GM19351 (cell line): ENCODE measurements at regions not wholly inside any gene's neighbourhood (a gene's known extent, or its start where the extent isn't known, plus 50 kb on each side); places are given as distances from the start of the nearest gene placed in this dataset.

Source experiments
- ATAC-seq: cut with Tn5 transposase; IDR thresholded peaks from one replicate; pipeline ENCODE4 v1.9.1; 2021; ENCODE audit warnings: mild to moderate bottlenecking, moderate library complexity; ENCODE audit not compliant: unreplicated experiment

DNA sequence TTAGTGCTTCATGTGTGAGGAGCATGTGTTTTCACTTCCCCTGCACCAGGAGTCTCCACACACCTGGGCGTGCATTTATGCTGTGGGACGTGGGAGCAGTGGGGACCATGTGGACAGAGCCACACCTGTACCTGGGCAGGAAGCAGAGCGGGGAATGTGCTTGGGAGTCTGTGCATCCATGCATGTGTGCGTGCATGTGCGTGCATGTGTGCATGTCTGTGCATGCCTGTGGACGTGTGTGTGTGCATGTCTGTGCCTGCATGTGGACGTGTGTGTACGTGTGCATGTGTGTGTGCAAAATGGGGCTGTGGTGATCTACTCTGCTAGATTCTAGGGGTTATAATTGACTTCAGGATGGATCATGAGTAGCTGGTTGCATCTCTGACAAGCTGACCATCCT, 224.0 kb upstream of the GMDS start:
- no peak for ATAC-seq

DNA sequence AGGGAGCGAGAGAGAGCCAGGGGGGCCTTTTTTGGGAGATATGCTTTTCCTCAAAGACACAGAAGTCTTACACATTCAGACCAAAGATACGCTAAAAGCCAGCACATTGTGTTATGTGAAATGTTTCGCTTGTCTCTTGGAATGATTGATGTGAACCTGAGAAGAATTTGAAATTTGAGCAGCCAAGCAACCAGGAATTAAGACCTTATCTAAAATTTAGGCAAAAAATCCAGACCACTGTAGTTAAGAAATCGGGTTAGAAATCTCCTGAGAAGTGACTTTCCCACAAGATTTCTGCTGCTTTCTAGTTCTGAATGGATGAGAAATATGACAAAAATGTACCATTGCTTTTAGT, 223.2 kb upstream of the GMDS start:
- no peak for ATAC-seq

DNA sequence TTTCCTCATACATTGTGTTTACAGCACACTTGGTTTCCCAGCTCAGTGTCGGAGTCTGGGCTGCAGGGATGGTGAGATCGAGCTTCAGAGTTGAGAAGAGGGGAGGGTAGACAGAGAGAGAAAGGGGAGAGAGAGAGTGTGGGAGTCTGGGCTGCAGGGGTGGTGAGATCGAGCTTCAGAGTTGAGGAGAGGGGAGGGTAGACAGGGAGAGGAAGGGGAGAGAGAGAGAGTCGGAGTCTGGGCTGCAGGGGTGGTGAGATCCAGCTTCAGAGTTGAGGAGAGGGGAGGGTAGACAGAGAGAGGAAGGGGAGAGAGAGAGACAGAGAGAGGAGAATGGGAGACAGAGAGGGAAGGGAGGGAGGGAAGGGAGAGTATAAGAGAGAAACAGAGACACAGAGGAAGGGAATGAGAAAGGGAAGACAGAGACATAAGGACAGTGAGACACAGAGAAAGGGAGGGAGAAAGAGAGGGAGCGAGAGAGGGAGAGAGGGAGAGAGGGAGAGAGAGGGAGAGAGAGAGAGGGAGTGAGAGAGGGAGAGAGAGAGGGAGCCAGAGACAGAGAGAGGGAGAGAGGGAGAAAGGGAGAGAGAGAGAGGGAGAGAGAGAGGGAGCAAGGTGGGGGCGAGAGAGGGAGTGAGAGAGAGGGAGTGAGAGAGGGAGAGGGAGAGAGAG, 222.7 kb upstream of the GMDS start:
- no peak for ATAC-seq

DNA sequence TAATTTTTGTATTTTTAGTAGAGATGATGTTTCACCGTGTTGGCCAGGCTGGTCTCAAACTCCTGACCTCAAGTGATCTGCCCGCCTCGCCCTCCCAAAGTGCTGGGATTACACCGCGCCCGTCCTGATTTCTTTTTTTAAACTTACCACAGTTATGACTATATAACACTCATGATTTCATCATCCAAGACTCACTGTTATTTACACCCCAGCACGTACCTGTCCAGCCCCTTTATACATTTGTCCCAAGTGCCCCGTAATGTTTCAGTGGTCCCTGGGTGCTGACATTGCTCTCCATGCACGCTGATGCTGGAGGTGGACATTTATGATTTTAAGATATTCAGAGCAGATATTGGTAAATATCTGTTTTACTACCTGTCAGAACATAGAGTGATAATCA, 219.9 kb upstream of the GMDS start:
- no peak for ATAC-seq

DNA sequence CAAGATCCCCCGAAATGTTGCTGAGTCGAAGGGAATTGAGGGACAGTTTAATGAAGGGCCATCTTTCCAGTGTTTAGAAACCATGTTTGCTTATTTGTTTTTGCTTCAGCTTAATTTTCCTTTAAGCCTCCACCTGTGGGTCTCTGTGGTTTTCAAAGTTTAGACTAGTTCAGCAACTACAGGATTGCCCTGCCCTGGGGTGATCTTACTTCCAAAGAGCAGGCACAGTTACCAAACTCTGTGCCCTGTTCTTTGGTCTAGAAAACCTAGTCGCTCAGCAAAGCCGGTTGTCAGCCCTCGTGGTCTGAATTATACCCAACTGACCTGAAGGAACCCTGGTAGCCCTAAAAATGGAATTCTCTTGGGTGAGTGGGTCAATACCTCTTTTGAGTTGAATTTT, 219.2 kb upstream of the GMDS start:
- ATAC-seq, result no peak

DNA sequence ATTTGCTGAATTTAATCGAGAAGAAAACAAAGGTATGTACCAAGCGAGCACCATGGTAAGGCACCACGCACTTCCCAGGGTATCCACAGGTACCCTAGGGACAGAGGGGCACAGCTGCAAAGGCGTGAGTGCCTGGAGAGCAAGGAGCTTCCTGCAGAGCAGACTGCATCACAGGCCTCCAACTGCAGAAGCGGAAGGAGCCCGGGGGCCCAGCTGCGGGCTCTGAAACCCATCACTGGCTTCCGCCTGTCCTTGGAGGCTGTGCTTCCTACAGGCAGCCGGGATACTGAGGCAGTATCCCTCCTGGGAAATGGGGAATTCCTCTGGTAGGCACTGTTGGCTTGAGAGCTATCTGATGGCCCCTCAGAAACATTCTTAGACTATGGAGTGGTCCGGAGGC, 217.4 kb upstream of the GMDS start:
- ATAC-seq, result no peak

DNA sequence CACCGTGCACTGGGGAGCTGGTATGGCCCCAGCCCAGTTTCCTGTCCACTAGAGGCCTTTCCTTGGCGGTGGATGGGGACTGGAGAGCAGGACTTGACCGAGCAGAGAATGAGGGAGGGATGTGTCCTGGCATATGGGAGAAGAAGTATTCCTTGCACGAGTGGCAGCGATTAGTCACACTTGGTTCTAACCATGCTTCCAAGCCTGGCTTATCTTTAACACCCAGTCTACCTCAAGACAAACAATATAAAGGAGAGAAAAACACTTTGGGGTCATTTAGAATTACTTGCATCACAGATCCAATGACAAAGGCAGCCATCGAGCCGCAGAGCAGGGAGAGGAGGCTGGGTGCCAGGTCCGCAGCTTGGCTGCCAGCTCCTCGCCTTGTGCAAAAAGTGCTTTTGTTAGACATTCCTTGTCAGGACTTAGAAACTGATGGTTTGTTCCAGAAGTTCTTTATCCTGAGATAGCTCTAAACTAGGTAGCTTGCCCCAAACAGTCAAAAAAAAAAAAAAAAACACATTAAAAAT, 214.9 kb upstream of the GMDS start:
- ATAC-seq, result no peak

DNA sequence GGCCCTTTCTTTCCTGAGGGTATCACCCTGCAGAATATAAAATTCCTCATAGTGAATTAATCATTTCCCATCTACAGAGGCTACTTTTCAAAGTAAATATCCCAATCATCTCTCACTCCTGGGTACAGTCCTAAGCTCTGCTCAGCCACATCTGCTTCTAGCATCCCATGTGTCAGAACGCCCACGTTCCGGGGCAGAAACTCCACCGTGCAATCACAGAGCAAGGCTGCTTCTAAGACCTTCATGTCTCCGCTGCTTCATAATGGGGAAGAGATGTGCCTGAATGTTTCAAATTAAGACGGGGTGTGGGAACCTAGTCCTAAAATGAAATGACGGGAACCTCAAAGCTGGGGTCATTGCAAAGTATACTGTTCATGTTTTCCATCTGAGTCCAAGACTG, 208.8 kb upstream of the GMDS start:
- ATAC-seq, result no peak

DNA sequence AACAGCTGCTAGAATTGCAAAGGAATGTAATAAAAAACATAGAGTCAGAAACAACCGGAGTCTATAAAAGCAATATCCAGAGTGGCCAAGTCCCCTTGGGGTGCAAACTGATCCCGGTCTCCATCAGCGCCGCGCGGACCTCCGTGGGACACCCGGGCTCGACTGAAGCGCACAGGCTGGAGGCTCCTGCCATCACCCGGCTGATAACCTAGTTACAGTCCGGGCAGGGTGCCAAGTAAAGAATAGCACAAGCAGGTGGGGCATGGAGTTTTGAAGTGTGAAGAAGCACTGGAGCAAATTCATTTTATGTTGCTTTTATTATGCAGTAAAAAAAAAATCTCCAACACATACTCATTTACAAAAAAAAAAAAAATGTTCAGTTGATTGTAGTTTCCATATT, 205.1 kb upstream of the GMDS start:
- ATAC-seq, result no peak

DNA sequence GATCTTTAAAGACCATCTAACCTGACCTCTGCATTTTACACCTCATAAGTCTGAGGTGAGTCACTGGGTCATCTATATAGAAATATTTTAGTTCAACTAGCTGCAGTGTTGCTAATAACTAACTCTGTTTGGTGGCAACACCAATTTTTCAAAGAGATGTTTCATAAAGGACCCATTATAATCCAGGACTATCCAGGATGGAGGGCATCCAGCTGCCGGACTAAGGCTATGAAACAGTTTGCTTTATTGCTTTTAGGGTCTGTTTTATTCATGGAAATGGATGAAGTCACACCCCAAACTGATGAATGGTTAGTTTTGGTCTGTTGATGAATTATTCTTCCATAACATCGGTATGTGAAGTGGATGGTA, 204.2 kb upstream of the GMDS start:
- ATAC-seq, result no peak

DNA sequence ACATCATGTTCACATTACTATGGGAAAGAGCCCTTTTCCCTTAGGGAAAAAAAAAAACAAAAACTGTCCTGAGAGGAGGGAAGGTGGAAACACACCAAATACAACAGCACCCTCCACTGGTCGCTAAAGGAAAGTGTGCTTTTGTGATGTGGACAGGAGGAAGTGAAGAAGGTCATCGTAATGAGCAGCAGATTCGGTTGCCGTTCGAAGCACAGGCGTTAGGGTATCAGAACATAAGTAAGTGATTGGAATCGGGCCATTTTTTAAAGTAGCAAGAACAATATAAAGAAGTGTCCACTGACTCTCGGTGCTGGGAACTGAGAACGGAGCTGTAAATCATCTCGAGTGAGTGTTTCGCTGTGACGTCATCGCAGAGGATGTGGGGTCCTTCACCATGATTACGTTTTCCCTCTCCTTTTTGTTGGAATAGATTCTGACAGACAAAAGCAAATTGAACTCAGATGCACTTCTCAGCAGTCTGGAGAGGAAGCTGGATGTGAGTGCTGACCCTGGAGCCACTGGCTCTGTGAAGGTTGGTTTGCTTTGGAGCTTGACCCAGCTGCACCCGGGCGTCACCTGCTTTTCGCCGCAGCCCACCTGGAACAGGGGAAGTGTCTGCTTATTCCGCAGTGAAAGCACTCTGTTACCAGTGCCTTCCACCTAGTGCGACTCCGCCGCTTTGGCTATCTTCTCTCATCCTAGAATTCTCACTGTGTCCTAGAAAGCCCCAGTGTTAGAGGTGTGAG, 203.6 kb upstream of the GMDS start:
- no peak for ATAC-seq

DNA sequence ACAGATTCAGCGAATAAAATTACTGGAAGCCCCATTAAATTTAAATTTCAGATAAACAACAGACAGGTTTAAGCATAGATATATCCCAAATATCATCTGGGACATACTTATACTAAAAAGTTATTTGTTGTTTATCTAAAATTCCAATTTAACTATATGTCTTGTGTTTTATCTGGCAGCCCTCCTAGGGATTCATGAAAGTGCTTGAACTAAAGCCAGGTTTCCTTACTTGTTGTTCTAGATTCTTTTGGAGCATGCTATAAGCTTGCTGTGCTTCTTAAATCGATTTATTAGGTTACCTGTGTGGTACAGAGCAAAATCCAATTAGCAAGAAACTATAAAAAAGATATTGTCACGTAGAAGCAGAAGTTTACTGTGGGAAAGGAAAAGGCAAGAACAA, 202.5 kb upstream of the GMDS start:
- ATAC-seq, result no peak

DNA sequence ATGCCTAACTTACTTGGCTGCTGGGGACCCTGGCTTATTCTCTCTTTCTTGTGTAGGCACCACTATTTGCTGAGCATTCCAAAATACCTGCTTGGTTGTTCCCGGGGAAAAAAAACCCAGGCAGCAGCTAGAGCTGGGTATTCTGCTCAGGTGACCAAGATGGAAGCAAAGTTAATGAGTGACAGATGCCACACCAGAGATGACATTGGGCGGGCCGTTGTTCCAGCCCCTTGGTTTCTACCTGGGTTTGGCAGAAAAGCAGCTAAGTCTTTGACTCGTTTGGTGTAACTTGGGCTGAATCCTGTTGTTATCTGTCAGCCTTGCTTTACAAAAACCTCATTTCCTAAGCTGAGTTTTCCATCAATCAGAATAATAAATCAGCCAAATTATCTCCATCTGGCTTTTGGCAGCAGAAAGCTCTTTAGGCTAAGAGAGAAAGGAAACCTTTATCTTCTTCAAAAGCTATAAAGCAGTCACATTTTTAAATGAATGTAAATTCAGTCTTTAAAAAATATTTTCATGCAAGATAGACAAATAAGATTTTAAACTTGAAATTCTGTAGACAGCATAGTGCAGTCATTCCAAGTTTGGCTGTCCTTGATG, 202.0 kb upstream of the GMDS start:
- no peak for ATAC-seq

DNA sequence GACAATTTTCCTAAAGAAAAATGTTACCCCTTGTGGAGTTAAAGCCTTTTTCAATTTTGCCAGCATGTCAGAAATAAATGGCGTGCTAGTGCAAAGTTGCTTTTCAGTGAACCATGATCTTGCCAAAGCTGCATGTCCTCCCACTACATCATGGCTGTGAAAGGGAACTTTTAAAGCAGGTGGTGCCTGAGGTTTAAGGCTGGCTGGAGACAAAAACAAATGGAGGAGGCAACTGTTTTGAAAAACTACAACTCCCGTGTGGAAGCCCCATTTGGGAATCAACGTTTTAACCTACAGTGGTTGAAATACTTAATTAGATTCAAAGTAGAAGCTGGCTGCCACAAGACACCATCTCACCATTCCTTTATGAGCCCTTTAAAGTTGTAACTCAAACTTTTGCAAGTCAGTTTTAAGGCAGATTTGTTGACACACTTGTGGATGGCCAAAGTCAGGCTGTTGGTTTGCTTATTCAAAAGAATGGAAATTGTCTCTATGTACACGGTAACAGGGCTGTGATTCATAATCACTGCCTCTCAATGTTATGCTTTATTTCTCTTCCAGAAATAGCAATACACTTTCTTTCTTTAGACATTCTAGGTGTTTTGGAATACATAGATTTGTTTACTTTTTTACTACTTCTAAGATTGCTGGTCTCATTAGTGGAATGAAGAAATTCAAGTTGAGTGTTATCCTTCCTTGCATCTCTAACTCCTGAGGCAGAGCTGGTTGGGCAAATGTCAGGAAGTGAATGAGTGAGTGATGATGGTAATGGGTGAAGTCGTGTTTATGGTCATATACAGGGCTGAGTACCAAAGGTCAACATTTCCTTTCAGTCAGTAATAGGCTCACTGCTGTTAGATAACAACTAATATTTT, 196.4 kb upstream of the GMDS start:
- ATAC-seq, result no peak

DNA sequence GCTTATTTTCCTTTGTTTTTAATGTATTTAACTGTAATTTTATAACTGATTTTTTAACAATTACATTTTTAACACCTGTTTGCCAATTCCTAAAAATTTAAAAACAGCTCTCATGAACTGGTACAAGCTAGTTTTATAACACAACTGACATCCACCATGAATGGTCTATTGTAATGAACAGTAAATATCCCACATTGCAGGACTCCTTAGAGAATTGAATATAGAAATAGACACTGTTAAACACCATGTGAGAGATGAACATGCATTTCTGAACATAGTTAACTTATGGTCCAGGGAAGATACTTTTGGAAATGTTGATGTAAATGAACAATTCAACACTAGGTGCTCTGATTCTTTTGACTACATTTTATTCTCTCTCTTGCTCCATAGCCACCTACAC, 195.1 kb upstream of the GMDS start:
- ATAC-seq, result no peak

DNA sequence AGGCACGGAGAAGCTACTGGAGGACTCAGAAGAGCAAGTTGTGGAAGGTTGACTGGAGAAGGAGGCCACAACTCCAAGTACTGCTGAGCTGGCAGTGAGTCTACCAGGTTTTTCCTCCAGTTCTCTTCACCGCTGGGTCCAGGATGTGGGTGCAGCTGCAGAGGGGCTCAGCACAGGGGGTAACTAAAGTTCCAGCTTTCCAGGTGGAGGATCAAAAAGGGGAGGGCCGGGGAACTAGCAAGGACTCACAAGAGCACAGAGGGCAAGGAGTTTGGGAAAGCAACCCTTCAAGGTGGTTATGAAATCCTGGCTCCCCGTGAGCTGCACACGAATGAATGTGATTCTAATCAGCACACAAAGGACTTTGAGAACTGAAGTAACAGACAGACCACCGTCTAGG, 194.2 kb upstream of the GMDS start:
- no peak for ATAC-seq

DNA sequence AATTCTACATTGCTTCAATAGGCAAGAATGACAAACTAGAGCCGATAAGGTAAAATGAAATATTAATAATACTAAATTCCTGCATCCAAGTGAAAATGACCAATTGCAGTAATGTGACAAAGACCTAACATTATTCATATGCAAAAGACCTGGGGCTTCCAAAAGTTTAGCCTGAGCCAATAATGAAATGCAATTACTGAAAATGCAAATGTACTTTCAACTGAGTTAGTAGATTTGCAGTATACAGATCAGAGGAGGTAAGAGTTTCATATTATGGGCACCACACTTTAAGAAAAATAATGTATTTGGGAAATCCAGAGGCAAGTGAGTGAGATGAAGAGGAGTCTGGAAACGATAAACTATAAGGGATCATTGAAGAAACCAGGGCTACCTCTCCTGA, 193.7 kb upstream of the GMDS start:
- no peak for ATAC-seq

DNA sequence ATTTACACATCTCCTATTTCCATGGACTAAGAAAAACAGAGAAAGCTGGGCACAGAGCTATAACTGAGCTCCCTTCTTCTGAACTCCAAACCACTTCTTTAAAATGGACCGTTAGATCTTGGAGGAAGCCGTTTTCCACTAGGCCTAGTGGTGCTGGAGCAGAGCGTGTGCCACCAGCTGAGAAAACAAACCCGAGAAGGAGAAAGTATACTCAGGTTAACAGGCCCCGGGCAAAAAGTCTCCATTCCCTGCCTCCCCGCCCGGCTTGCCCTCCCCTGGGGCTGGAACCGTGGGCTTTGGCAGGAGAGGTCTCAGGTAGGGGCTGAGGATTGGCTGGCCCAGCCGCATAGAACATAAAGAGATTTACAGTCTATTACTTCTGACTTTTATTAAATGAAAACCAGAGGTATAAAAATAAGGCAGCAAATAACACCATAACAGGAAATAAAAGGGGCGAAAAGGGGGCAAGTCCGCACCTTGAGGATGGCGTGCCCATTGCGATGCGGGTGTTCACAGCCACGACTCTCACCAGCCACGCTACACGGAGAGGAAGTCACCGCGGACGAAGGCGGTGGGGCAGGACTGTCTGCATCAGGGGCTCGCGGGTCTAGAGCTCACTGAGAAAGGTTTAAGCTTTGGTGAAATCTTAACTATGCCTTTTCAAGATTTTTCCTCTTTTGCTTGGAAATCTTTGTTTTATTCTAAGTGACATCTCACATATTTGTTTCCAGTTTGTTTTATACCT, 191.2 kb upstream of the GMDS start:
- ATAC-seq, result no peak

DNA sequence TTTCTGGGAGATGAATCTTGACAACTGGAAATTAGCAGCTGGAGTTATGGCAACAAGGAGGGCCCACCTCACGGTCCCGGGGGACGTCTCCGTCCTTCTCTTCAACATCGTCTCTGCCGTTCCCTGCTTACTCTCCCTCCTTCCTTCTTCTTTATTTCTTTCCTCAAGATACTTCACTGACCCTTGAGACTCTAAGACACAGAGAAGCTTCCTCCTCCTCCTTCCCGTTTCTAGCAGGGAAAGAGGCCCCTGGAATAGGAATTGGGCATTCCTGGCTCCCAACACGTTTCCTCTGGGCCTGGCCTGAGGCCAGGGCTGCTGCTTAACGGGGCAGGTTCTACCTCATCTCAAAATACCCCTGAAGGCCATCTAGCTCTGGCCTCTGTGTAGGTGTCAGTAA, 189.9 kb upstream of the GMDS start:
- no peak for ATAC-seq

DNA sequence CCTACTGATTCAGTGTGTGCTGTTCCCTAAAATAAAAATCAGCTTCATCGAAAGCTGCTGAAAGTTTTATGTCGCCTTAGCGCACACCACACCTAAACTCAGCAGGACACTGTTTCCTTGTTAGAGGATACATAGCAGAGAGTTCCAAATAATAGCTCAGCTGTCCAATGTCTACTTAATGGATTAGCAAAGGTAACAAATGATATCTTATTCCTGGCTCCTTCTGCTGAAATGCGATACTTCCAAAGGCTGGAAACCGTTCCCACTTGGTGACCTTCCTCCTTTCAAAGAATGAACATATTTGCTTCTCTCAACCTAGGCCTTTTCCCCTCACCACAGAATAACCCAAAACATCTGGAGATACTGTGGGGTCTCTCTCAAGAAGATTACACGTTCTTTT, 189.5 kb upstream of the GMDS start:
- no peak for ATAC-seq

DNA sequence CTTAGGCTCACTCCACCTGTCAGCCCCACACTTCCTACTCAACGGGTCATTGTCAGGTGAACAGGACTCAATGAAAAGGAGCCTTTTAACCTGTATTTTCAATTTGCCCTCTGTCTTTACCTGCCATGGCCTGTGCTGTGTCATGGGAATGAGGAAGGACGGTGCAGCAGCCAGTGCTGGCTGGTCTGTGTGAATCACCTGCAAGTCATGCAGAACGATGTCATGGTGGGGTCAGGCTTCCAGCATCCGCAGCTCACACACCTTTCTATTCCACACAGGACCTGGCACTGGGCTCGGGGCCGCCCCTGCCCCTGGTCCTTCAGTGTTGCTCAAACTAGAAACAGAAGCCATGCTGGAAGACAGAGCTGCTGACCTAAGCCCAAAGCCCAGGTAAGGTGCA, 188.7 kb upstream of the GMDS start:
- ATAC-seq, result no peak
